ENCODE measurements at regions not wholly inside any gene's neighbourhood (a gene's known extent, or its start where the extent isn't known, plus 50 kb on each side); places are given as distances from the start of the nearest gene placed in this dataset.

DNA sequence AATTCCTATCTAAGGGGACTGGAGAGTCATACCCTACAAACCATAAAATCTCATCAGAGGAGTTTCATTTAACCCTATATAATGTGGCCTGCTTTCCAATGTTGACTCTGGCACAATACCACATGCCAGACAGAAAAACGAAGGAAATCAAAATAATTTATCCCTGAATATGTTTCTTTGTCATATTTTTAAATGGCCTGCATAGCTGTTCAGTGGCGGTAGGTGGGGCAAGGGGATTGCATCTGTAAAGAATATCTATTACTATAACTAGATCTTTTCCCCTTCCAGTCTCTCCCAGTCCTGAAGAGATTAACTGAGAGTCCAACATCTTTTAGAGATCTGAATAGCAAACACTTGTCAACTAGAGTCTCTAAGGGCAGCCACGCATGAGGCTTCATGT lies 278.1 kb upstream of the CTNNB1 start:
- no peaks in the 10 kb centered on the region for H4K20me1 ChIP-seq (ENCODE audit: insufficient read depth, poor library complexity, severe bottlenecking)
- no peak overlapping the region for H3K4me3 ChIP-seq
- no peak overlapping the region for H3K4me2 ChIP-seq
- no peak overlapping the region for H2AFZ ChIP-seq
- H3K9me2 ChIP-seq (replicated peaks; ENCODE audit: insufficient read depth), result no peaks in the 10 kb centered on the region
- no peak overlapping the region for H3K27ac ChIP-seq
- peaks cover 10% of the 10 kb centered on the region for H3K4me1 ChIP-seq (ENCODE audit: insufficient read depth)
- no peaks in the 10 kb centered on the region for H3K36me3 ChIP-seq (replicated peaks; ENCODE audit: insufficient read depth, low read depth)
- TF ChIP-seq, protein P1, sequence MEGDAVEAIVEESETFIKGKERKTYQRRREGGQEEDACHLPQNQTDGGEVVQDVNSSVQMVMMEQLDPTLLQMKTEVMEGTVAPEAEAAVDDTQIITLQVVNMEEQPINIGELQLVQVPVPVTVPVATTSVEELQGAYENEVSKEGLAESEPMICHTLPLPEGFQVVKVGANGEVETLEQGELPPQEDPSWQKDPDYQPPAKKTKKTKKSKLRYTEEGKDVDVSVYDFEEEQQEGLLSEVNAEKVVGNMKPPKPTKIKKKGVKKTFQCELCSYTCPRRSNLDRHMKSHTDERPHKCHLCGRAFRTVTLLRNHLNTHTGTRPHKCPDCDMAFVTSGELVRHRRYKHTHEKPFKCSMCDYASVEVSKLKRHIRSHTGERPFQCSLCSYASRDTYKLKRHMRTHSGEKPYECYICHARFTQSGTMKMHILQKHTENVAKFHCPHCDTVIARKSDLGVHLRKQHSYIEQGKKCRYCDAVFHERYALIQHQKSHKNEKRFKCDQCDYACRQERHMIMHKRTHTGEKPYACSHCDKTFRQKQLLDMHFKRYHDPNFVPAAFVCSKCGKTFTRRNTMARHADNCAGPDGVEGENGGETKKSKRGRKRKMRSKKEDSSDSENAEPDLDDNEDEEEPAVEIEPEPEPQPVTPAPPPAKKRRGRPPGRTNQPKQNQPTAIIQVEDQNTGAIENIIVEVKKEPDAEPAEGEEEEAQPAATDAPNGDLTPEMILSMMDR (IDR thresholded peaks at IDR 0.05; ENCODE audit: poor library complexity), result no peak
- TF ChIP-seq EZH2 (IDR thresholded peaks at IDR 0.05; ENCODE audit: borderline replicate concordance) (no peak), EZH2phosphoT487 (IDR thresholded peaks at IDR 0.05; ENCODE audit: low read depth, severe bottlenecking, unreplicated experiment) (no peak)
- H3K27me3 ChIP-seq, result no peaks in the 10 kb centered on the region
- no peaks in the 10 kb centered on the region for H3K9me3 ChIP-seq (ENCODE audit: low read depth)
- 95% methylated on average over 3 of the region's 3 CpGs for WGBS (ENCODE audit: low lambda C conversion rate, missing lambda C conversion rate)
- no peak for DNase-seq (ENCODE audit: low spot score)
- no peaks in the 10 kb centered on the region for H3K79me2 ChIP-seq

DNA sequence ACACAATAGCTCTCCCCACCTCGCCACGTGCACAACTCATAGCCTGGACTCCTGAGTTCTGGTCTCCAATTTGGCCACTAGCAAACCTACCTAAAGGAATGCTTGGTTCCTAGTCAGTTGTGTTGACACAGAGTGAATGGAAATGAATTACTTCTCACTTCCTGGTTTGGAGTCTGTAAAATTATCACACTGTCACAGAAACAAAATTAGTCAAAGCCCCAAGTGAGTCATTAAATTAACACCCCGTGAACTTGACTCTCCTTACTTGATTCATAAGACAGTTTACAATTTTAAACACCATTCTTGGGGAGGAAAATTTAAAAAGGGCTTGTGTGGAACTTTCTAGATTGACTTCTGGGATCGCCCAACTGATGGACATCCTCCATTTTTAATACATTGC lies 276.2 kb upstream of the CTNNB1 start:
- Histone ChIP-seq H3K4me3 (no peak overlapping the region), H3K27me3 (no peaks in the 10 kb centered on the region)
- WGBS (ENCODE audit: low lambda C conversion rate, missing lambda C conversion rate), result 92% methylated on average over 4 of the region's 4 CpGs

DNA sequence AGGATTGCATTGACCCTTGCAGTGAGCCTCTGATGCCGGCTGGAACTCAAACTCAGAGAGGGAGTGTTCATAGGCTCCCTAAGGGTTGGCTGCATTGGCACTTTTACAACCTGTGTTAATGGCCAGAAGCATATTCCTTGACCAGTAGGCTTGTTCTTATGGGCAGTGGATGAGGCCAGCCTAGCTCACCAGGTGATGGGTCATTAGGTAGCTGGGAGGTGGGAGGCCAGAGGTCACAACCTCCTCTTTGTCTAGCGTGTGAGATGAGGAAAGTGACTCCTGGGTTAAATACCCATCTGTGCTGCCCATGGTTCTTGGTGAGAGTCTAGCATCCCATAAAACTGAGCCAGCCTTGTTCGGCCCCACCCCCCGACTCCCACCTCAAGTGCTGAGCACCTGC lies 275.7 kb upstream of the CTNNB1 start:
- H3K79me2 ChIP-seq, result no peaks in the 10 kb centered on the region
- H3K4me1 ChIP-seq (ENCODE audit: insufficient read depth), result peaks cover 10% of the 10 kb centered on the region
- H3K36me3 ChIP-seq (replicated peaks; ENCODE audit: insufficient read depth, low read depth), result no peaks in the 10 kb centered on the region
- no peaks in the 10 kb centered on the region for H4K20me1 ChIP-seq (ENCODE audit: insufficient read depth, poor library complexity, severe bottlenecking)
- no peaks in the 10 kb centered on the region for H3K9me3 ChIP-seq (ENCODE audit: low read depth)
- H3K4me2 ChIP-seq, result no peak overlapping the region
- H2AFZ ChIP-seq, result no peak overlapping the region
- no peak overlapping the region for H3K4me3 ChIP-seq
- no peaks in the 10 kb centered on the region for H3K9me2 ChIP-seq (replicated peaks; ENCODE audit: insufficient read depth)
- WGBS (ENCODE audit: low lambda C conversion rate, missing lambda C conversion rate), result 96% methylated on average over 4 of the region's 4 CpGs
- DNase-seq (ENCODE audit: low spot score), result no peak
- TF ChIP-seq, protein P1 (IDR thresholded peaks at IDR 0.05; ENCODE audit: poor library complexity), result no peak
- TF ChIP-seq EZH2 (IDR thresholded peaks at IDR 0.05; ENCODE audit: borderline replicate concordance) (no peak), EZH2phosphoT487 (IDR thresholded peaks at IDR 0.05; ENCODE audit: low read depth, severe bottlenecking, unreplicated experiment) (no peak)
- H3K27me3 ChIP-seq, result no peaks in the 10 kb centered on the region
- H3K27ac ChIP-seq, result no peak overlapping the region

More for the DNA sequence above, 276.2 kb upstream of the CTNNB1 start:
- Histone ChIP-seq H3K79me2 (no peaks in the 10 kb centered on the region), H3K9me3 (ENCODE audit: low read depth) (no peaks in the 10 kb centered on the region), H3K27ac (no peak overlapping the region), H3K9me2 (replicated peaks; ENCODE audit: insufficient read depth) (no peaks in the 10 kb centered on the region), H3K36me3 (replicated peaks; ENCODE audit: insufficient read depth, low read depth) (no peaks in the 10 kb centered on the region), H3K4me1 (ENCODE audit: insufficient read depth) (peaks cover 10% of the 10 kb centered on the region), H2AFZ (no peak overlapping the region), H4K20me1 (ENCODE audit: insufficient read depth, poor library complexity, severe bottlenecking) (no peaks in the 10 kb centered on the region), H3K4me2 (no peak overlapping the region)
- DNase-seq (ENCODE audit: low spot score), result no peak
- TF ChIP-seq EZH2 (IDR thresholded peaks at IDR 0.05; ENCODE audit: borderline replicate concordance) (no peak), EZH2phosphoT487 (IDR thresholded peaks at IDR 0.05; ENCODE audit: low read depth, severe bottlenecking, unreplicated experiment) (no peak)
- TF ChIP-seq, protein P1 (IDR thresholded peaks at IDR 0.05; ENCODE audit: poor library complexity), result no peak

Data from hepatocyte (in vitro differentiated cells).